ENCODE measurements at regions not wholly inside any gene's neighbourhood (a gene's known extent, or its start where the extent isn't known, plus 50 kb on each side); places are given as distances from the start of the nearest gene placed in this dataset.
"Not testable (repeated sequence)": the region's sequence is repeated elsewhere in the genome, so short reads cannot be mapped to it uniquely, and the experiment has no call there.

DNA sequence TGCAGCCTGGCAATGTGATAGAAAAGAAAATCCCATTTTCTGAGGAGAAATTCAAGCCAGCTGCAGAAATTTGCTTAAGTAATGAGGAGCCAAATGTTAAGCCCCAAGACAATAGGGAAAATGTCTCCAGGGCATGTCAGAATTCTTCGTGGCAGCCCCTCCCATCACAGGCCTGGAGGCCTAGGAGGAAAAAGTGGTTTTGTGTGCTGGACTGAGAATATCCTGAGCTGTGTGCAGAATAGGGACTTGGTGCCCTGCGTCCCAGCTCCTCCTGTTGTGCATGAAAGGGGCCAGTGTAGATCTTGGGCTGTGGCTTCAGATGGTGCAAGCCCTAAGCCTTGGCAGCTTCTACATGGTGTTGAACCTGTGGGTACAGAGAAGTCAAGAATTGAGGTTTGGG is 948.3 kb downstream of the METTL15 start:
- not testable (repeated sequence) for H3K9me3 ChIP-seq (ENCODE audit: control insufficient read depth, insufficient read depth, low read length); H3K36me3 ChIP-seq (ENCODE audit: control insufficient read depth, insufficient read depth, low read length); H3K27me3 ChIP-seq (ENCODE audit: control insufficient read depth, insufficient read depth, low read length); H3K4me1 ChIP-seq (ENCODE audit: control insufficient read depth, insufficient read depth, low read length); H3K4me3 ChIP-seq (ENCODE audit: low read depth, low read length); H3K9ac ChIP-seq (ENCODE audit: low read depth, low read length)

DNA sequence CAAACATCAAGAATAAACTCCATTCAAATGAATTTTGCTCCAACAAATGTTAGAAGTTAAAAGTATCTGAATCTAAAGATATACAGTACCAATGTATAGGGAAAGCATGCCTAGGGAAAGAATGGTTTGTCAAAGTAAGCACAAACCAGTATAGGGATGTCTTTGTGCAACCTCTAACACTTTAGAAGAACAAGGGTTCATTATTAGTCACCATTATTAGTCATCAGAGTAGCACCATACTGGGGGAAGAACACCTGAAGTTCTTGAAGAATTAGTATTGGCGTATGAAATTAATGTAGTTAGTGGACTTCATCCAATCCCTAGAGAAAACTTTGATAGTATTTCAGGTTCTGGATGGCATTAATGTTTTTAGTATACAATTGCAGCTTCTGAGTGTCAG is 943.7 kb downstream of the METTL15 start:
- no peaks in the 10 kb centered on the region for H3K27me3 ChIP-seq (ENCODE audit: control insufficient read depth, insufficient read depth, low read length)
- H3K36me3 ChIP-seq (ENCODE audit: control insufficient read depth, insufficient read depth, low read length), result no peaks in the 10 kb centered on the region
- no peak overlapping the region for H3K4me3 ChIP-seq (ENCODE audit: low read depth, low read length)
- no peaks in the 10 kb centered on the region for H3K4me1 ChIP-seq (ENCODE audit: control insufficient read depth, insufficient read depth, low read length)
- H3K9me3 ChIP-seq (ENCODE audit: control insufficient read depth, insufficient read depth, low read length), result peaks cover 5% of the 10 kb centered on the region
- no peak overlapping the region for H3K9ac ChIP-seq (ENCODE audit: low read depth, low read length)

GRCh38 chr11:29050962-29051361 is 942.8 kb downstream of the METTL15 start:
- H3K4me1 ChIP-seq (ENCODE audit: control insufficient read depth, insufficient read depth, low read length); H3K9me3 ChIP-seq (ENCODE audit: control insufficient read depth, insufficient read depth, low read length); H3K4me3 ChIP-seq (ENCODE audit: low read depth, low read length); H3K9ac ChIP-seq (ENCODE audit: low read depth, low read length); H3K27me3 ChIP-seq (ENCODE audit: control insufficient read depth, insufficient read depth, low read length); H3K36me3 ChIP-seq (ENCODE audit: control insufficient read depth, insufficient read depth, low read length): not testable (repeated sequence)

DNA sequence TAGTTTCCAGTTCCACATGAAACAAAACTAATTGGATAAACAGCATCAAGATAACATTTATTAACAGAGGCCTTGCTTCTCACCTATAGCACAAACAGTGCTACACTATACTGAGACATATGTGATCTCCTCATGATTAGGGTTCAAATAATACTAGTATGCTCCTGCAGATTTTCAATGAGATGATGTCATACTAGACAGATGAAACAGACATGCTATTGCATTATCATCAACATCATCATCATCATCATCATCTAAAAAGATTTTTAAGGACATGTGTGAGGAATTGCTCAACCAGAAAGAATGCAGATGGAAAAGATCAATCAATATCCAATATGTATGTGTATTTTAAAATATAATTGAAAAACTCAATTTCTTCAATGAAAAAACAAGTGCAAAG is 932.3 kb downstream of the METTL15 start:
- Histone ChIP-seq H3K27me3 (ENCODE audit: control insufficient read depth, insufficient read depth, low read length) (no peaks in the 10 kb centered on the region), H3K4me3 (ENCODE audit: low read depth, low read length) (no peak overlapping the region), H3K4me1 (ENCODE audit: control insufficient read depth, insufficient read depth, low read length) (no peaks in the 10 kb centered on the region), H3K9me3 (ENCODE audit: control insufficient read depth, insufficient read depth, low read length) (no peaks in the 10 kb centered on the region), H3K36me3 (ENCODE audit: control insufficient read depth, insufficient read depth, low read length) (no peaks in the 10 kb centered on the region), H3K9ac (ENCODE audit: low read depth, low read length) (no peak overlapping the region)

DNA sequence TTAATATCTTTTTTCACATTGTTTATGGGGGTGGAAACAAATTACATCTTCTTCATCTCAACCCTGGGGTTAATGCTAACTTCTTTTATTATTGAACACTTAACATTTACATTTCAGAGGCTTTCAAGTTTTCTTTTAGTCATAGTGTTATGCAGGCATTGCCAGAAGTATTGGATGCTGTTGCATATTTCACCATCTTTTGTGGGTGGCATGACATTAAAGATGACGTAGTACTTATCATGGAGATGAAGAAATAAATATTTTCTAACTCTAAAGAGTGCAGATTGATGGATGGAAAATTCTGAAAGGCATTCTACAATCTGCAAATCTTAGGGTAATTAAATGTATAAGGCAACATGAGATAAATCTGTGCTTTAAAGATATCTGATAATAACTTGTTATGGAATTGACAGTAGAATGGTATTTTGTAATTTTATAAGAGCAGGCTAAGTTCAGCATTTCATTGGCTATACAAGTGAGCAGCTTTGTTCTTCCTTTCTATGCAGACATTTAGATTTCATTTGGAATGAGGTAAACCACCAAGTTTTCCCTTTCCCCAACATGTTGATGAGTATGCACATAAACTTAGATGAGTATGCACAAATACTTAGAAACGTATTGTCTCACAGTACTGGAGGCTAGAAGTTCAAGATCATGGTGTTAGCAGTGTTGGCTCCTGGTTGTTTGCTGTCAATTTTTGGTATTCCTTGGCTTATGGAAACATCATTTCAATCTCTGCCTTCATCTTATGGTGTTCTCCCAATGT is 924.4 kb downstream of the METTL15 start:
- H3K4me1 ChIP-seq (ENCODE audit: control insufficient read depth, insufficient read depth, low read length), result no peaks in the 10 kb centered on the region
- H3K36me3 ChIP-seq (ENCODE audit: control insufficient read depth, insufficient read depth, low read length), result no peaks in the 10 kb centered on the region
- no peak overlapping the region for H3K4me3 ChIP-seq (ENCODE audit: low read depth, low read length)
- no peaks in the 10 kb centered on the region for H3K27me3 ChIP-seq (ENCODE audit: control insufficient read depth, insufficient read depth, low read length)
- H3K9me3 ChIP-seq (ENCODE audit: control insufficient read depth, insufficient read depth, low read length), result no peaks in the 10 kb centered on the region
- H3K9ac ChIP-seq (ENCODE audit: low read depth, low read length), result no peak overlapping the region

DNA sequence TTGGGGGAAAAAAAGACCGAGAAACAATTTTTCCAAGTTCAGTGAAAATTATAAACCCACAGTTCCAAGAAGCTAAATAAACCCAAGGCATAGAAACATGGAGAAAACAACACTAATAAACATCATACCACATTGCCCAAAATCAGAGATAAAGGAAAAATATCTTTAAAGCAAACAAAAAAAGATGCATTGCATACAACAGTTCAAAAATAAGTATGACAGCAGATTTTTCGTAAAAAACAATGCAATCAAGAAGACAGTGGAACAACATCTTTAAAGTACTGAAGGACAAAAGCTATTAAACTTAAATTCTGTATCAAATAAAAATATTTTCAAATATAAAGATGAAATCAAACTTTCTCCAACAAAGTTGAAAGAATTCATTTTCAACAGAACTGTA is 921.3 kb downstream of the METTL15 start:
- no peak overlapping the region for H3K9ac ChIP-seq (ENCODE audit: low read depth, low read length)
- H3K4me1 ChIP-seq (ENCODE audit: control insufficient read depth, insufficient read depth, low read length), result no peaks in the 10 kb centered on the region
- no peak overlapping the region for H3K4me3 ChIP-seq (ENCODE audit: low read depth, low read length)

DNA sequence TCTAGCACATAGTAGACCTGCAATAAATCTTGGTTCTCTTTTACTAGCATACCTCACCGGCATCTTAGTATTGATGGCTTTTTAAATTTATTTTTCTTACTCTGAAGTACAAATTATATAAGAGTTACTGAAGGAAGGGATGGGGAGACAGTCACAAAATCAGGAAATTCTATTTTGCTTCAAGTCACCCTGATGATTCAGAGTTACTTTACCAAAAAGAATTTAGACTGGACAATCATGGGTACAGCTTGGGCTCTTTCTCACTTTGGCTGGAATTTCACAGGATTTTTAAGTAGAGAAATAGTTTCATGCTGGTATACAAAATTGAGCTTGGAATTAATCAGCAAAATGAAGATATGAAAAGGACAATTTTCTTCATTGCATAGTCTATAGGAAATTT is 919.2 kb downstream of the METTL15 start:
- Histone ChIP-seq H3K9ac (ENCODE audit: low read depth, low read length) (no peak overlapping the region), H3K36me3 (ENCODE audit: control insufficient read depth, insufficient read depth, low read length) (no peaks in the 10 kb centered on the region), H3K4me1 (ENCODE audit: control insufficient read depth, insufficient read depth, low read length) (no peaks in the 10 kb centered on the region), H3K9me3 (ENCODE audit: control insufficient read depth, insufficient read depth, low read length) (no peaks in the 10 kb centered on the region), H3K27me3 (ENCODE audit: control insufficient read depth, insufficient read depth, low read length) (no peaks in the 10 kb centered on the region), H3K4me3 (ENCODE audit: low read depth, low read length) (no peak overlapping the region)

More for the DNA sequence above, 921.3 kb downstream of the METTL15 start:
- Histone ChIP-seq H3K9me3 (ENCODE audit: control insufficient read depth, insufficient read depth, low read length) (no peaks in the 10 kb centered on the region), H3K36me3 (ENCODE audit: control insufficient read depth, insufficient read depth, low read length) (no peaks in the 10 kb centered on the region), H3K27me3 (ENCODE audit: control insufficient read depth, insufficient read depth, low read length) (no peaks in the 10 kb centered on the region)

DNA sequence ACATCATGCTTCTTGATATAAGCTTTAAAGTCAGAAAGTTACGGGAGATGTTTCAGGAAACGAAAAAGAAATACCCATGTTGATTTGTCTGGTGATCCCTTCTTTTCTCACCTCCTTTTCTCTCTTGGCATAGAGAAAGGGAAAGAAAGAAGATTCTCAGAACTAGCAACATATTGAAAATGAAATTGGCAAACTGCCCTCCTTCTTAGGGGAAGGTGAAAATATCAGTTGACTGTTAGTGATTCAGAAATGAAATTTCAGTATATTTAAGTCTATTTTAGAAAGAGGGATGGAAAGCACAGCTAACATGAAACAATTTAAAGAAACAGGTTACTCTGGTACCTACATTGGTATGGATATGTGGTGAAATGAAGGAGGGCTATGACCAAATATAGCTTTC is 918.1 kb downstream of the METTL15 start:
- H3K9ac ChIP-seq (ENCODE audit: low read depth, low read length), result no peak overlapping the region
- H3K36me3 ChIP-seq (ENCODE audit: control insufficient read depth, insufficient read depth, low read length), result no peaks in the 10 kb centered on the region
- H3K4me1 ChIP-seq (ENCODE audit: control insufficient read depth, insufficient read depth, low read length), result no peaks in the 10 kb centered on the region
- H3K4me3 ChIP-seq (ENCODE audit: low read depth, low read length), result no peak overlapping the region
- H3K9me3 ChIP-seq (ENCODE audit: control insufficient read depth, insufficient read depth, low read length), result no peaks in the 10 kb centered on the region
- no peaks in the 10 kb centered on the region for H3K27me3 ChIP-seq (ENCODE audit: control insufficient read depth, insufficient read depth, low read length)

DNA sequence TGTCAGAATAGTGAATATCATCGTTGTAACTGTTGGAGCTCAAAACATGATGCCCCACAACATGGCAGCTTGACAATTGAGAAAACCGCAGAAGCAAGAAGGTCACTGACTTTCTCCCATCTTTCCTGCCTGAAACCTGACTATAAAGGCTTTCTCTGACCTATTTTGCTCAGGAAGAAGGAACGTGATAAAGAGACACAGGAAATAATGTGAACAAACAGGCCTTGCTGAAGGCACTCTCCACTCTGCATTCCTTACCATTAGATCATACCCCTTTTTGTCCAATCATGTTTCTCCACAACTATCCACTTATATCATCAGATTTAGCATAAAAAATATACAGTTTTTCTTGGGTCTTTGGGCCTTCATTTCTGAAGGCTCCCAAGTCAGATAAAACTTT is 916.8 kb downstream of the METTL15 start:
- no peak overlapping the region for H3K4me3 ChIP-seq (ENCODE audit: low read depth, low read length)
- peaks cover 3% of the 10 kb centered on the region for H3K4me1 ChIP-seq (ENCODE audit: control insufficient read depth, insufficient read depth, low read length)
- H3K9me3 ChIP-seq (ENCODE audit: control insufficient read depth, insufficient read depth, low read length), result no peaks in the 10 kb centered on the region
- no peaks in the 10 kb centered on the region for H3K27me3 ChIP-seq (ENCODE audit: control insufficient read depth, insufficient read depth, low read length)
- H3K9ac ChIP-seq (ENCODE audit: low read depth, low read length), result no peak overlapping the region
- no peaks in the 10 kb centered on the region for H3K36me3 ChIP-seq (ENCODE audit: control insufficient read depth, insufficient read depth, low read length)

DNA sequence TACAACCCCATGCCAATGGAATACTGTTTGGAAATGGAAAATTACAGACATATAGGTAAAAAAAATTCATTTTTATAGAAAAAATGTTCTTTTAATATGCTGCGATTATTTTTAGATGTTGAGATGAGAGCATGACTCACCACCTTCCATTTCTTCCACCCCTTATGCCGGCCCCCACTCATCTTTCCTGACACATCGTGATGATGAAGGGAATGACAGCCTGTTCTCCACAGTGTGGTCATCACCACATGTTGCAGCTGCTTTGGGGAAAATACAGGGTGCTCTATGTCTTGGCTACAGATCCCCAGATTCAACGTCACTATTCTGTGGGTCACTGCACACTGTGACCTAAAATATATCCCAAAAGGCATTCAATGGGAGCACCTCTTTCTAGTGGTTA is 916.2 kb downstream of the METTL15 start:
- no peak overlapping the region for H3K4me3 ChIP-seq (ENCODE audit: low read depth, low read length)
- H3K9me3 ChIP-seq (ENCODE audit: control insufficient read depth, insufficient read depth, low read length), result no peaks in the 10 kb centered on the region
- H3K36me3 ChIP-seq (ENCODE audit: control insufficient read depth, insufficient read depth, low read length), result no peaks in the 10 kb centered on the region
- no peak overlapping the region for H3K9ac ChIP-seq (ENCODE audit: low read depth, low read length)
- no peaks in the 10 kb centered on the region for H3K27me3 ChIP-seq (ENCODE audit: control insufficient read depth, insufficient read depth, low read length)
- H3K4me1 ChIP-seq (ENCODE audit: control insufficient read depth, insufficient read depth, low read length), result peaks cover 4% of the 10 kb centered on the region

DNA sequence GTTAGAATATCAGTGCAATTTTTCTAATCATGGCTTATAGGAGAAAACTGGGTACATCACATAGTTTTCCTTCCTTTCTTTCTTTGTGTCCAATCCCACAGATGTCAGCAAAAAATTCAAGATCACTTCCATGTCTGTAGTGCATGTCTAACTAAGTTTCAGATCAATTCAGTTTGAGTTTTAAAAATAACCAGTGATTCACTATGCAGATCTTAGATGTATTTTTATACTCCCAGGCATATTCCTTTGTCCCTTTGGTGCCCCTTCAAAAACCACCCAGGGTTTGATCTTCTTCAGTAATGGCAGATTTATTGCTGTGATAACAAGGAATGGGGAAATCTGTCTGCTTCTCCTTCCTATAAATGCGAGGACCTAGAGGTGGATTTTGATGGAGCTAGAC is 915.6 kb downstream of the METTL15 start:
- Histone ChIP-seq H3K36me3 (ENCODE audit: control insufficient read depth, insufficient read depth, low read length) (no peaks in the 10 kb centered on the region), H3K27me3 (ENCODE audit: control insufficient read depth, insufficient read depth, low read length) (no peaks in the 10 kb centered on the region), H3K4me3 (ENCODE audit: low read depth, low read length) (no peak overlapping the region), H3K9me3 (ENCODE audit: control insufficient read depth, insufficient read depth, low read length) (no peaks in the 10 kb centered on the region), H3K9ac (ENCODE audit: low read depth, low read length) (no peak overlapping the region), H3K4me1 (ENCODE audit: control insufficient read depth, insufficient read depth, low read length) (peaks cover 4% of the 10 kb centered on the region)

GRCh38 chr11:29022676-29023075 is 914.5 kb downstream of the METTL15 start:
- peaks cover 4% of the 10 kb centered on the region for H3K4me1 ChIP-seq (ENCODE audit: control insufficient read depth, insufficient read depth, low read length)
- H3K27me3 ChIP-seq (ENCODE audit: control insufficient read depth, insufficient read depth, low read length), result no peaks in the 10 kb centered on the region
- H3K9ac ChIP-seq (ENCODE audit: low read depth, low read length), result no peak overlapping the region
- H3K36me3 ChIP-seq (ENCODE audit: control insufficient read depth, insufficient read depth, low read length), result no peaks in the 10 kb centered on the region
- no peak overlapping the region for H3K4me3 ChIP-seq (ENCODE audit: low read depth, low read length)
- no peaks in the 10 kb centered on the region for H3K9me3 ChIP-seq (ENCODE audit: control insufficient read depth, insufficient read depth, low read length)

Data from iPS-15b (cell line).